RKO (cell line): ENCODE measurements at regions not wholly inside any gene's neighbourhood (a gene's known extent, or its start where the extent isn't known, plus 50 kb on each side); places are given as distances from the start of the nearest gene placed in this dataset.

ENCODE experiments used
- DNase-seq: peaks from one replicate; pipeline ENCODE4 v3.0.0-alpha.2; 2016; ENCODE audit warnings: low spot score

- no peak for DNase-seq
These were observed 426.8 kb downstream of the MAN2A1 start for GRCh38 chr5:110116539-110116938.

- DNase-seq, result no peak
These were observed 445.5 kb downstream of the MAN2A1 start for GRCh38 chr5:110134963-110135935.

GRCh38 chr5:110150199-110150598 is 460.5 kb downstream of the MAN2A1 start:
- no peak for DNase-seq

- DNase-seq, result peak; percentile 13
These were observed 469.5 kb downstream of the MAN2A1 start for GRCh38 chr5:110159202-110159601.

- DNase-seq, result no peak
These were observed 471.4 kb downstream of the MAN2A1 start for GRCh38 chr5:110161162-110161561.

- no peak for DNase-seq
These were observed 475.6 kb downstream of the MAN2A1 start for GRCh38 chr5:110165366-110165765.

- no peak for DNase-seq
These were observed 477.7 kb downstream of the MAN2A1 start for GRCh38 chr5:110167384-110167783.

GRCh38 chr5:110169461-110169860 is 479.7 kb downstream of the MAN2A1 start:
- no peak for DNase-seq

GRCh38 chr5:110177729-110178128 is 488.0 kb downstream of the MAN2A1 start:
- no peak for DNase-seq

- no peak for DNase-seq
These were observed 489.6 kb downstream of the MAN2A1 start for GRCh38 chr5:110179321-110179720.

GRCh38 chr5:110194191-110194590 is 504.5 kb downstream of the MAN2A1 start:
- no peak for DNase-seq

GRCh38 chr5:110195288-110195687 is 505.6 kb downstream of the MAN2A1 start:
- no peak for DNase-seq

GRCh38 chr5:110201791-110202190 is 512.1 kb downstream of the MAN2A1 start:
- no peak for DNase-seq

- DNase-seq, result no peak
These were observed 513.9 kb downstream of the MAN2A1 start for GRCh38 chr5:110203661-110204060.

GRCh38 chr5:110209401-110209800 is 517.1 kb downstream of the TMEM232 start:
- DNase-seq, result no peak

- no peak for DNase-seq
These were observed 507.5 kb downstream of the TMEM232 start for GRCh38 chr5:110218981-110219380.

- no peak for DNase-seq
These were observed 506.7 kb downstream of the TMEM232 start for GRCh38 chr5:110219769-110220168.

- DNase-seq, result no peak
These were observed 505.4 kb downstream of the TMEM232 start for GRCh38 chr5:110221036-110221435.

- DNase-seq, result no peak
These were observed 502.4 kb downstream of the TMEM232 start for GRCh38 chr5:110224050-110224449.

- DNase-seq, result no peak
These were observed 500.5 kb downstream of the TMEM232 start for GRCh38 chr5:110225949-110226348.

- DNase-seq, result no peak
These were observed 486.7 kb downstream of the TMEM232 start for GRCh38 chr5:110239786-110240185.

GRCh38 chr5:110242950-110243349 is 483.5 kb downstream of the TMEM232 start:
- no peak for DNase-seq

- DNase-seq, result no peak
These were observed 477.6 kb downstream of the TMEM232 start for GRCh38 chr5:110248921-110249320.

GRCh38 chr5:110250355-110250754 is 476.1 kb downstream of the TMEM232 start:
- DNase-seq, result no peak
